ENCODE measurements at regions not wholly inside any gene's neighbourhood (a gene's known extent, or its start where the extent isn't known, plus 50 kb on each side); places are given as distances from the start of the nearest gene placed in this dataset.
"Not testable (repeated sequence)": the region's sequence is repeated elsewhere in the genome, so short reads cannot be mapped to it uniquely, and the experiment has no call there.

DNA sequence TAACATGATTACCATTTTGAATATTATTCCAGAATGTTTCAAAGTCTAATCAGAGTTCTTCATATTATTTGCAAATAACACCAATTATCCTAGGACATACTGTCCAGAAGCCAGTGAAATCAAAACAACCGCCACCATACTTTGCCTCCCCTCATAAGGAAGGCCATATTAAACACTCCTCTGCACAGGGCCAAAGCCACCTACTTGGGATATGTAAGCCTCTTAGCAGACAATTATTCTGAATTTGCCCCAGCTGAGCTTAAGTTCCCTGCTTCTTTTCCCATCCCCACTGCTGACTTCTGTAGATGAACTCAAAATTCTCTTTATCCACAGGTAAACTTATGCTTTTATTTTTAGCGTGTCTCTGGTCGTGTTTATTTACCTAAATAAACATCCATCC, 374.0 kb downstream of the KIF2B start:
- DNase-seq (ENCODE audit: low read depth, low spot score), result no peak
- Histone ChIP-seq H4K20me1 (ENCODE audit: control insufficient read depth, extremely low read depth, insufficient read depth, low read length) (no peaks in the 10 kb centered on the region), H3K36me3 (ENCODE audit: control insufficient read depth in 2 of 2, extremely low read depth in 1 of 2, insufficient read depth in 2 of 2, low read length in 2 of 2) (no peaks in the 10 kb centered on the region), H3K27me3 (ENCODE audit: control insufficient read depth, extremely low read depth, insufficient read depth, low read length) (no peaks in the 10 kb centered on the region), H3K27ac (ENCODE audit: control insufficient read depth, insufficient read depth, low read length) (no peak overlapping the region), H3K9me1 (ENCODE audit: control insufficient read depth, extremely low read depth, insufficient read depth, low read length) (no peaks in the 10 kb centered on the region), H3K4me2 (ENCODE audit: control insufficient read depth, extremely low read depth, insufficient read depth, low read depth, low read length) (no peak overlapping the region), H3K4me3 (ENCODE audit: control insufficient read depth in 2 of 3, extremely low read depth in 1 of 3, insufficient read depth in 2 of 3, low read depth in 1 of 3, low read length in 3 of 3) (no peak overlapping the region), H3K9ac (ENCODE audit: control insufficient read depth, extremely low read depth, insufficient read depth, low read length) (no peak overlapping the region), H3K4me1 (ENCODE audit: control insufficient read depth, extremely low read depth, insufficient read depth, low read length) (no peaks in the 10 kb centered on the region), H3K9me3 (ENCODE audit: control insufficient read depth, low read depth, low read length) (no peaks in the 10 kb centered on the region), H2AFZ (ENCODE audit: control insufficient read depth, low read length) (no peak overlapping the region), H3K79me2 (ENCODE audit: control insufficient read depth, insufficient read depth, low read length) (no peaks in the 10 kb centered on the region)
- TF ChIP-seq, protein P1, sequence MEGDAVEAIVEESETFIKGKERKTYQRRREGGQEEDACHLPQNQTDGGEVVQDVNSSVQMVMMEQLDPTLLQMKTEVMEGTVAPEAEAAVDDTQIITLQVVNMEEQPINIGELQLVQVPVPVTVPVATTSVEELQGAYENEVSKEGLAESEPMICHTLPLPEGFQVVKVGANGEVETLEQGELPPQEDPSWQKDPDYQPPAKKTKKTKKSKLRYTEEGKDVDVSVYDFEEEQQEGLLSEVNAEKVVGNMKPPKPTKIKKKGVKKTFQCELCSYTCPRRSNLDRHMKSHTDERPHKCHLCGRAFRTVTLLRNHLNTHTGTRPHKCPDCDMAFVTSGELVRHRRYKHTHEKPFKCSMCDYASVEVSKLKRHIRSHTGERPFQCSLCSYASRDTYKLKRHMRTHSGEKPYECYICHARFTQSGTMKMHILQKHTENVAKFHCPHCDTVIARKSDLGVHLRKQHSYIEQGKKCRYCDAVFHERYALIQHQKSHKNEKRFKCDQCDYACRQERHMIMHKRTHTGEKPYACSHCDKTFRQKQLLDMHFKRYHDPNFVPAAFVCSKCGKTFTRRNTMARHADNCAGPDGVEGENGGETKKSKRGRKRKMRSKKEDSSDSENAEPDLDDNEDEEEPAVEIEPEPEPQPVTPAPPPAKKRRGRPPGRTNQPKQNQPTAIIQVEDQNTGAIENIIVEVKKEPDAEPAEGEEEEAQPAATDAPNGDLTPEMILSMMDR (optimal IDR thresholded peaks at IDR 0.05 in 1 of 3, IDR thresholded peaks at IDR 0.05 in 1 of 3, conservative IDR thresholded peaks at IDR 0.05 in 1 of 3; ENCODE audit: extremely low read depth in 1 of 3, insufficient read depth in 2 of 3, low read length in 3 of 3), result no peak
- TF ChIP-seq EZH2 (IDR thresholded peaks at IDR 0.05; ENCODE audit: low read length), result no peak
- FAIRE-seq, result no peak
- dilution Hi-C loops (cut with MboI; ENCODE audit: extremely low pct_ligation_motif_present, low sequenced_read_pairs), result no loop called here

DNA sequence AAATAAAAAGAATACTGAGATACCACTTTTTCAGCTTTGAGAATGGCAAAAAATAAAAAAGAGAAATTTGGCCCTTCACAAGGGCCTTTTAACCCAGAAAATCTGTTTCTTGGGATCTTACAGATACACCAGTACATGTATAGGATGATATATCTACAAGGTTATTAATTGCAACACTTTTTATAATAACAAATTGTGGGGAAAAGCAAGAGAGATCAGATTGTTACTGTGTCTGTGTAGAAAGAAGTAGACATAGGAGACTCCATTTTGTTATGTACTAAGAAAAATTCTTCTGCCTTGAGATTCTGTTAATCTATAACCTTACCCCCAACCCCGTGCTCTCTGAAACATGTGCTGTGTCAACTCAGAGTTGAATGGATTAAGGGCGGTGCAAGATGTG, 378.7 kb downstream of the KIF2B start:
- H3K9me3 ChIP-seq (ENCODE audit: control insufficient read depth, low read depth, low read length); H3K4me1 ChIP-seq (ENCODE audit: control insufficient read depth, extremely low read depth, insufficient read depth, low read length); H3K9me1 ChIP-seq (ENCODE audit: control insufficient read depth, extremely low read depth, insufficient read depth, low read length); FAIRE-seq; H3K36me3 ChIP-seq (ENCODE audit: control insufficient read depth in 2 of 2, extremely low read depth in 1 of 2, insufficient read depth in 2 of 2, low read length in 2 of 2); DNase-seq (ENCODE audit: low read depth, low spot score); H3K79me2 ChIP-seq (ENCODE audit: control insufficient read depth, insufficient read depth, low read length); H3K4me2 ChIP-seq (ENCODE audit: control insufficient read depth, extremely low read depth, insufficient read depth, low read depth, low read length); H3K4me3 ChIP-seq (ENCODE audit: control insufficient read depth in 2 of 3, extremely low read depth in 1 of 3, insufficient read depth in 2 of 3, low read depth in 1 of 3, low read length in 3 of 3); H2AFZ ChIP-seq (ENCODE audit: control insufficient read depth, low read length); H3K27me3 ChIP-seq (ENCODE audit: control insufficient read depth, extremely low read depth, insufficient read depth, low read length); H4K20me1 ChIP-seq (ENCODE audit: control insufficient read depth, extremely low read depth, insufficient read depth, low read length); dilution Hi-C loops (cut with MboI; ENCODE audit: extremely low pct_ligation_motif_present, low sequenced_read_pairs); H3K9ac ChIP-seq (ENCODE audit: control insufficient read depth, extremely low read depth, insufficient read depth, low read length); H3K27ac ChIP-seq (ENCODE audit: control insufficient read depth, insufficient read depth, low read length): not testable (repeated sequence)

DNA sequence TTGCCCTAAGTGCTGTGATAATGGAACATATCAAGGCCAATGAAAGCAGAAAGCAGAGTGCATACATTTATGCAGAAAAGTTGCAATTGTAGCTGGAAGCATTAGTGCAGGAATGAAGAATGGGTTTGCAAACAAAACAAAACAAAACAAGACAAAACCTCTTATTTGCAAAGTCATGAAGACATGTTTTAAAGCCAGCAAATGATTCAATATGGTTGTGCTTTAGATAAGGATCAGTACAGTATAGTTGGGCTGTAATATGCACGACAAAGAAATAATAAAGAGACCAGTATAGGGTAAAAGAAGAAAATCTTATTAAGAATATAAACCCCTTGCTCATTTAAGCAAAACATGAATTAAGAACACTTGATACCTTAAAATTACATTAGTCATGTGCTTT, 398.1 kb downstream of the KIF2B start:
- FAIRE-seq, result no peak

More for the DNA sequence above, 398.1 kb downstream of the KIF2B start:
- Histone ChIP-seq H3K4me3 (ENCODE audit: control insufficient read depth in 2 of 3, extremely low read depth in 1 of 3, insufficient read depth in 2 of 3, low read depth in 1 of 3, low read length in 3 of 3) (no peak overlapping the region), H3K27me3 (ENCODE audit: control insufficient read depth, extremely low read depth, insufficient read depth, low read length) (no peaks in the 10 kb centered on the region), H3K27ac (ENCODE audit: control insufficient read depth, insufficient read depth, low read length) (no peak overlapping the region), H3K4me2 (ENCODE audit: control insufficient read depth, extremely low read depth, insufficient read depth, low read depth, low read length) (no peak overlapping the region), H3K4me1 (ENCODE audit: control insufficient read depth, extremely low read depth, insufficient read depth, low read length) (no peaks in the 10 kb centered on the region), H3K9me1 (ENCODE audit: control insufficient read depth, extremely low read depth, insufficient read depth, low read length) (no peaks in the 10 kb centered on the region), H3K9ac (ENCODE audit: control insufficient read depth, extremely low read depth, insufficient read depth, low read length) (no peak overlapping the region), H2AFZ (ENCODE audit: control insufficient read depth, low read length) (no peak overlapping the region), H3K79me2 (ENCODE audit: control insufficient read depth, insufficient read depth, low read length) (no peaks in the 10 kb centered on the region), H3K9me3 (ENCODE audit: control insufficient read depth, low read depth, low read length) (no peaks in the 10 kb centered on the region), H4K20me1 (ENCODE audit: control insufficient read depth, extremely low read depth, insufficient read depth, low read length) (no peaks in the 10 kb centered on the region), H3K36me3 (ENCODE audit: control insufficient read depth in 2 of 2, extremely low read depth in 1 of 2, insufficient read depth in 2 of 2, low read length in 2 of 2) (no peaks in the 10 kb centered on the region)
- no peak for TF ChIP-seq EZH2 (IDR thresholded peaks at IDR 0.05; ENCODE audit: low read length)
- TF ChIP-seq, protein P1 (optimal IDR thresholded peaks at IDR 0.05 in 1 of 3, IDR thresholded peaks at IDR 0.05 in 1 of 3, conservative IDR thresholded peaks at IDR 0.05 in 1 of 3; ENCODE audit: extremely low read depth in 1 of 3, insufficient read depth in 2 of 3, low read length in 3 of 3), result no peak
- dilution Hi-C loops (cut with MboI; ENCODE audit: extremely low pct_ligation_motif_present, low sequenced_read_pairs), result no loop called here
- no peak for DNase-seq (ENCODE audit: low read depth, low spot score)
